H1 (cell line): ENCODE measurements at regions not wholly inside any gene's neighbourhood (a gene's known extent, or its start where the extent isn't known, plus 50 kb on each side); places are given as distances from the start of the nearest gene placed in this dataset.

ENCODE experiments used
- BACH1 ChIP-seq: IDR thresholded peaks from 2 replicates; pipeline ENCODE4 v1.6.1; 2012; ENCODE audit warnings: low read length, improper control_type of control experiment
- EP300 ChIP-seq, 2 experiments: IDR thresholded peaks; 1 replicate in 1 of 2; 2 replicates in 1 of 2; pipeline ENCODE4 v1.6.1; 2011 to 2012; ENCODE audit warnings: low read depth in 2 of 2, low read length in 2 of 2, mild to moderate bottlenecking in 2 of 2, borderline replicate concordance in 1 of 2, inconsistent platforms in 1 of 2, moderate library complexity in 1 of 2
- KDM5A ChIP-seq: fragments of 200-600 bp; IDR thresholded peaks from 2 replicates; pipeline ENCODE4 v1.7.1; 2012; ENCODE audit warnings: mild to moderate bottlenecking, low read length, inconsistent platforms, mixed read lengths
- TEAD4 ChIP-seq: IDR thresholded peaks from 2 replicates; pipeline ENCODE4 v1.6.1; 2012; ENCODE audit warnings: low read depth, low read length, inconsistent platforms, mixed read lengths
- TF ChIP-seq, protein P1 (sequence below): IDR thresholded peaks from 2 replicates; pipeline ENCODE4 v1.6.1; 2012; ENCODE audit warnings: inconsistent platforms
- TF ChIP-seq, protein P2 (sequence below): IDR thresholded peaks from 2 replicates; pipeline ENCODE4 v1.6.1; 2012; ENCODE audit warnings: inconsistent platforms

DNA sequence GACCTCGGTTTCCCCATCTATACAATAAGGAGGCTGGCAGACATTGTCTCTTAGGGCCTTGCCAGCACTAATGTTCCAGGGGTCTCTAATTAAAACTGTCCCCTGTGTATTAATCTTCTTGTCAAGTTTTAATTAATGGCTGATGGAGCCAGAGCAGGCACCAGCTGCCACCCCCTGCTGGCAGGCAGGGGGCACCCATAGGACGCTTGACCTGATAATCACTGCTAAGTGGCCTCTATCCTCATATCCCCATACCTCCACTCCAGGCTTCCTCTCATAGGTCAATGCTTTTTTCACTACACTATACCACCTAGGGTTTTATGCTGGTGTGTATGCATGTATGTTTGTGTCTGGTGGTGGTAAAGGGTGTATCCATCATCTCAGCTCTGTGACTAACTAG is 89.4 kb downstream of the EFNB1 start (continued):
- no peak for TF ChIP-seq KDM5A
- TF ChIP-seq, protein P1, sequence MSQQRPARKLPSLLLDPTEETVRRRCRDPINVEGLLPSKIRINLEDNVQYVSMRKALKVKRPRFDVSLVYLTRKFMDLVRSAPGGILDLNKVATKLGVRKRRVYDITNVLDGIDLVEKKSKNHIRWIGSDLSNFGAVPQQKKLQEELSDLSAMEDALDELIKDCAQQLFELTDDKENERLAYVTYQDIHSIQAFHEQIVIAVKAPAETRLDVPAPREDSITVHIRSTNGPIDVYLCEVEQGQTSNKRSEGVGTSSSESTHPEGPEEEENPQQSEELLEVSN = no peak
- no peak for TF ChIP-seq EP300 (IDR thresholded peaks at IDR 0.05; ENCODE audit: borderline replicate concordance in 1 of 2, low read depth in 2 of 2, low read length in 2 of 2)
- no peak for TF ChIP-seq BACH1
- TF ChIP-seq, protein P2, sequence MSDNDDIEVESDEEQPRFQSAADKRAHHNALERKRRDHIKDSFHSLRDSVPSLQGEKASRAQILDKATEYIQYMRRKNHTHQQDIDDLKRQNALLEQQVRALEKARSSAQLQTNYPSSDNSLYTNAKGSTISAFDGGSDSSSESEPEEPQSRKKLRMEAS = no peak
- TF ChIP-seq TEAD4 = no peak
- TF ChIP-seq, all 59 proteins: peak for 0
